Retinal pigment epithelial cell (primary cell): ENCODE measurements at regions not wholly inside any gene's neighbourhood (a gene's known extent, or its start where the extent isn't known, plus 50 kb on each side); places are given as distances from the start of the nearest gene placed in this dataset.
"Not testable (repeated sequence)": the region's sequence is repeated elsewhere in the genome, so short reads cannot be mapped to it uniquely, and the experiment has no call there.

Experiments used
- DNase-seq: peaks from one replicate; pipeline ENCODE4 v3.0.0-alpha.2; 2010; ENCODE audit warnings: low read depth
- H3K4me3 ChIP-seq: 2 replicates; pipeline ENCODE4 v1.5.1; 2011; ENCODE audit warnings: mild to moderate bottlenecking, low read length, control low read depth, moderate library complexity
- CTCF ChIP-seq: conservative IDR thresholded peaks from 2 replicates; pipeline ENCODE4 v1.5.1; 2011; ENCODE audit warnings: low read depth, low read length, control low read depth, inconsistent platforms

- no peak overlapping the region for H3K4me3 ChIP-seq
- no peak for TF ChIP-seq CTCF
- no peak for DNase-seq
These were observed 189.7 kb downstream of the ACTR3B start for GRCh38 chr7:152949253-152949652.

GRCh38 chr7:152949790-152950189 is 190.2 kb downstream of the ACTR3B start:
- DNase-seq, result no peak
- H3K4me3 ChIP-seq, result no peak overlapping the region
- no peak for TF ChIP-seq CTCF

GRCh38 chr7:152956006-152956405 is 196.5 kb downstream of the ACTR3B start:
- no peak for DNase-seq
- TF ChIP-seq CTCF, result no peak
- H3K4me3 ChIP-seq, result no peak overlapping the region

GRCh38 chr7:152959610-152960009 is 200.1 kb downstream of the ACTR3B start:
- no peak for DNase-seq
- TF ChIP-seq CTCF, result no peak
- no peak overlapping the region for H3K4me3 ChIP-seq

DNA sequence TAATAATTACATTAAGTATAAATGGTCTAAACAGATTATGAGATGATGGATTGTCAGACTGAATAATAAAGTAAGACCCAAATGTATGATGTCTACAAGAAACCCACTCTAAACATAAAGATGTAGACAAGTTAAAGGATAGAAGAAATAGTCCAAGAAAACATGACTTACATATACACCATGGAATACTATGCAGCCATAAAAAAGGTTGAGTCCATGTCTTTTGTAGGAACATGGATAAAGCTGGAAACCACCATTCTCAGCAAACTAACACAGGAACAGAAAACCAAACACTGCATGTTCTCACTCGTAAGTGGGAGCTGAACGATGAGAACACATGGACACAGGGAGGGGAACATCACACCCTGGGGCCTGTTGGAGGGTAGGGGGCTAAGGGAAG is 202.2 kb downstream of the ACTR3B start:
- H3K4me3 ChIP-seq, DNase-seq: not testable (repeated sequence)

DNA sequence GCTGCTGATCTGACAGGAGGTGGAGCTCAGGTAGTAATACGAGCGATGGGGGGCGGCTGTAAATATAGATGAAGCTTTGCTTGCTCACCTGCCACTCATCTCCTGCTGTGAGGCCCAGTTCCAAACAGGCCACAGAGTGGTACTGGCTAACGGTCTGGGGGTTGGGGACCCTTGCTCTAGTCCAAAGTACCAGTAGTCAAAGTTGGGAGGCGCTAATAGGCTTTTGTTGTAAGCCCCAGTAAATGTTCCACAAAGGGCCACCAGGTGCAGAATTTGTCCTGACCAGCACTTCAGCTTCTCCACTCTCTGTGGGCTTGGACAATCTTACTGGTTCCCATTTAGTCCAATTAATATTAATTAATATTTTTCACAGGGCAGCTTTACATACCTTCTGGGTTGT is 206.6 kb downstream of the ACTR3B start:
- no peak for DNase-seq
- no peak for TF ChIP-seq CTCF
- no peak overlapping the region for H3K4me3 ChIP-seq

DNA sequence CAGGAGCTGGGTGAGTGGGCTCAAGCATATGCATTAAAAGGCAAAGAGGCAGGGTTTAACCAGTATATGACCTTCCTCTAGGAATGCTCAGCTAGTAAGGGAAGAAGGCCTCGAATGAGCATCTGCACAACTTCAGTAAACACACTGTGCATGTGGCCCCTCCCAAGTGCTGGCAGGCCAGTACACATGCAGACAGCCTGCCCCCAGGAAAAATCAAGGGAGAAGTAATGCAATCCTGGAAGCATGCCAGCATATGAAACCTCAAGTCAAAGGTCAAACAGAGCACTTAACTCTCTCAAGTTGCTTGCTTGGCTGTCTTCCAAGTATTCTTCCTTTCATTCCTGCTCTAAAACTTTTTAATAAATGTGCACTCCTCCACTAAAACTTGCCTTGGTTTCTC is 208.4 kb downstream of the ACTR3B start:
- H3K4me3 ChIP-seq, result no peak overlapping the region
- TF ChIP-seq CTCF, result no peak
- no peak for DNase-seq

- no peak for DNase-seq
- no peak overlapping the region for H3K4me3 ChIP-seq
- TF ChIP-seq CTCF, result no peak
These were observed 209.0 kb downstream of the ACTR3B start for GRCh38 chr7:152968514-152968913.
